ENCODE measurements at regions not wholly inside any gene's neighbourhood (a gene's known extent, or its start where the extent isn't known, plus 50 kb on each side); places are given as distances from the start of the nearest gene placed in this dataset.

DNA sequence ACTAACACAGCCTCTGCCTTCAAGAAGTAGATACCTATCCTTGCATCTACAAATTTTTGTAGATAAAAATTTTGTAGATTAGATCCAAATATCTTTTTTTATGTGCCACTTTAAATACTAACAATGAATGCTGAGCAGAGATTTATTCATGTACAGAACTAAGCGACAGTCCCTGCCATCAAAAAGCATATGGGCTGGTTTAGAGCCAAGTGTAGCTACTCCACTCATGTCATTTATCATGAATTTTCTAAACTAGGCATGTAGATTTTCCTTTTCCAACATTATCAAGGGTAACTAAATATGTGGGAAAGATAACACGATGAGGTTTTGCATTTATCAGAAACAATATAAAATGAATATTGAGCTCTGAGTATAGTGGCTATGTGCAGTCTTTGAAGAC is 857.5 kb downstream of the XPNPEP1 start:
- Histone ChIP-seq H2BK20ac (ENCODE audit: low read length) (no peak overlapping the region), H3K4me2 (ENCODE audit: insufficient read depth in 1 of 2, low read depth in 2 of 2, low read length in 2 of 2) (no peak overlapping the region), H4K8ac (ENCODE audit: extremely low read depth, insufficient read depth, low read length) (no peak overlapping the region), H3K9ac (replicated peaks in 1 of 4; ENCODE audit: extremely low read depth in 1 of 4, low read depth in 3 of 4, low read length in 3 of 4) (no peak overlapping the region), H3K56ac (replicated peaks; ENCODE audit: insufficient read length, low read depth, low read length) (no peak overlapping the region), H3K79me1 (ENCODE audit: low read depth, low read length) (no peaks in the 10 kb centered on the region), H3K4ac (replicated peaks; ENCODE audit: insufficient read length, low read depth, low read length) (no peak overlapping the region), H3K4me1 (replicated peaks in 1 of 4; ENCODE audit: control insufficient read depth in 3 of 4, insufficient read depth in 4 of 4, low read length in 3 of 4) (no peaks in the 10 kb centered on the region), H2BK5ac (ENCODE audit: low read depth, low read length) (no peak overlapping the region), H3K4me3 (ENCODE audit: extremely low read depth in 1 of 4, insufficient read depth in 2 of 4, low read depth in 3 of 4, low read length in 4 of 4) (no peak overlapping the region), H2BK15ac (ENCODE audit: low read length) (no peak overlapping the region), H4K91ac (replicated peaks; ENCODE audit: insufficient read length, low read length) (no peak overlapping the region), H2BK120ac (replicated peaks; ENCODE audit: low read depth, low read length) (no peak overlapping the region), H3K9me3 (ENCODE audit: insufficient read depth in 2 of 2, low read depth in 1 of 2, low read length in 1 of 2) (no peaks in the 10 kb centered on the region), H4K5ac (ENCODE audit: insufficient read length, low read depth, low read length) (no peak overlapping the region), H3K23ac (ENCODE audit: insufficient read length) (no peak overlapping the region), H2AK5ac (ENCODE audit: low read depth, low read length) (no peak overlapping the region), H3K23me2 (ENCODE audit: low read depth, low read length) (no peaks in the 10 kb centered on the region), H3K27me3 (replicated peaks in 1 of 4; ENCODE audit: control insufficient read depth in 3 of 4, extremely low read depth in 1 of 4, insufficient read depth in 3 of 4, low read length in 3 of 4) (no peaks in the 10 kb centered on the region), H3K36me3 (ENCODE audit: control insufficient read depth in 2 of 4, insufficient read depth in 4 of 4, low read length in 3 of 4) (no peaks in the 10 kb centered on the region), H4K20me1 (replicated peaks in 1 of 2; ENCODE audit: control insufficient read depth in 1 of 2, insufficient read depth in 2 of 2, low read length in 2 of 2) (no peaks in the 10 kb centered on the region), H2BK12ac (ENCODE audit: low read depth, low read length) (no peak overlapping the region), H3K18ac (ENCODE audit: extremely low read depth, low read length) (no peak overlapping the region), H3K27ac (ENCODE audit: low read depth, low read length) (no peak overlapping the region), H3K14ac (ENCODE audit: insufficient read length) (no peak overlapping the region), H2AFZ (ENCODE audit: low read length) (no peak overlapping the region), H3K79me2 (ENCODE audit: control insufficient read depth in 1 of 2, insufficient read depth in 2 of 2, low read length in 2 of 2) (no peaks in the 10 kb centered on the region)
- DNase-seq (ENCODE audit: low read depth in 1 of 2, low spot score in 2 of 2) (no peak), FAIRE-seq (no peak)
- ChIA-PET POLR2A (ENCODE audit: partially characterized antibody) (no interaction called here), CTCF (ENCODE audit: partially characterized antibody) (interaction anchor here (0.6 kb wide), 1 partner anchor 13 kb away, joined by 3 read pairs; no protein-coding TSS in a partner anchor)
- WGBS, 2 experiments (ENCODE audit: extremely low coverage in 1 of 2, insufficient coverage in 1 of 2, insufficient read length in 1 of 2, insufficient replicate concordance in 2 of 2, low coverage in 1 of 2, low lambda C conversion rate in 2 of 2, missing lambda C conversion rate in 1 of 2): 93% methylated on average over 2 of the region's 2 CpGs; no CpG with 5 or more reads in 1 of the 2 experiments
- TF ChIP-seq SAP30 (IDR thresholded peaks at IDR 0.05; ENCODE audit: insufficient read depth, insufficient replicate concordance, low read length) (no peak), SUZ12 (IDR thresholded peaks at IDR 0.05; ENCODE audit: low read length) (no peak), SP4 (IDR thresholded peaks at IDR 0.05; ENCODE audit: low read length) (no peak), GTF2F1 (IDR thresholded peaks at IDR 0.05; ENCODE audit: borderline replicate concordance, low read depth, low read length) (no peak), JUN (IDR thresholded peaks at IDR 0.05; ENCODE audit: low read depth, low read length) (no peak), CBX8 (IDR thresholded peaks at IDR 0.05; ENCODE audit: borderline replicate concordance, low read depth, low read length) (no peak), RBBP5 (IDR thresholded peaks at IDR 0.05; ENCODE audit: borderline replicate concordance, low read depth, low read length) (no peak), KDM5A (IDR thresholded peaks at IDR 0.05; ENCODE audit: low read length) (no peak), POLR2AphosphoS5 (IDR thresholded peaks at IDR 0.05; ENCODE audit: low read depth, low read length) (no peak), BRCA1 (IDR thresholded peaks at IDR 0.05; ENCODE audit: low read depth, low read length) (no peak), PHF8 (conservative IDR thresholded peaks at IDR 0.05; ENCODE audit: low read depth, low read length) (no peak), E2F6 (IDR thresholded peaks at IDR 0.05) (no peak), SIX5 (IDR thresholded peaks at IDR 0.05; ENCODE audit: low read depth, low read length) (no peak), HDAC6 (IDR thresholded peaks at IDR 0.05; ENCODE audit: low read depth, low read length) (no peak)
- TF ChIP-seq, protein P1, sequence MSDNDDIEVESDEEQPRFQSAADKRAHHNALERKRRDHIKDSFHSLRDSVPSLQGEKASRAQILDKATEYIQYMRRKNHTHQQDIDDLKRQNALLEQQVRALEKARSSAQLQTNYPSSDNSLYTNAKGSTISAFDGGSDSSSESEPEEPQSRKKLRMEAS (IDR thresholded peaks at IDR 0.05): no peak
